ENCODE measurements at regions not wholly inside any gene's neighbourhood (a gene's known extent, or its start where the extent isn't known, plus 50 kb on each side); places are given as distances from the start of the nearest gene placed in this dataset.

GRCh38 chr18:38984968-38985367 lies 1419.4 kb upstream of the CELF4 start:
- no peak for FAIRE-seq

DNA sequence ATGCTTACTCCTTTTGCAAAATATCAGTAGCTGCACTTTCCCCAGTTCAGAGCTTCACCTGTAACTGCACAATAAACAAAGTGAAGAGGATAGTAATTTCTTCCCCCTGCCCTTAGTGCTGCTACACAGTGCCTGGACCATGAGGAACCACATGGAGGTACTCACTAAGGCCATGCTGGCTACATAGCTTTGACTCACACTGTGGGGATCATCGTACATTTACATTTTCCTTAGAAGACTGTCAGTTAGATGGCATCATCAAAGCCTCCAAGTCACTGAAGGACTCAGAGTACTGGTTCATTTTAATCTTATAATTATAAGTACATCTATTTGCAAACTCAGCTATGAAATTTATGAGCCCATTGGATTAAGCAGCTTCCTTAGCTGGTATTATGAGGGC lies 1416.5 kb upstream of the CELF4 start:
- no peak for FAIRE-seq

DNA sequence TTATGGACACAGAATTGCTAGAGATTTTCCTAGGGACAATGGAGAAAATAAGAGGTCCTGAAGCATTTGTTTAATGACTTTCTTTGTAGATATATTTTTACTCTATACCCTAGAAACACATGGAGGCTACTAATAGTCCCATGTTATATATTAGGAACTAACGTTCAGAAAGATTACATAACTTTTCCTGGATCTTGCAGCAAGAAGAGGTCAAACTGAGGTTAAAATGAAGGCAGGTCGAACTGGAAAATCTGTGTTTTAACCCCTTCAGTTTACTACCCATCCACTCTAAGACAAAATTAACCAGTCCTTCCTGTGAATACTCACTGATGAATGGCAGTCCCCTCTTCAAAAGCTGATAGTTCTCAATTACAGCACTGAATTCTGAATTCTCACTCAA lies 1415.8 kb upstream of the CELF4 start:
- FAIRE-seq = no peak

GRCh38 chr18:38980420-38980819 lies 1414.8 kb upstream of the CELF4 start:
- FAIRE-seq = no peak

- FAIRE-seq = no peak
Observed at GRCh38 chr18:38972571-38972970, 1407.0 kb upstream of the CELF4 start.

DNA sequence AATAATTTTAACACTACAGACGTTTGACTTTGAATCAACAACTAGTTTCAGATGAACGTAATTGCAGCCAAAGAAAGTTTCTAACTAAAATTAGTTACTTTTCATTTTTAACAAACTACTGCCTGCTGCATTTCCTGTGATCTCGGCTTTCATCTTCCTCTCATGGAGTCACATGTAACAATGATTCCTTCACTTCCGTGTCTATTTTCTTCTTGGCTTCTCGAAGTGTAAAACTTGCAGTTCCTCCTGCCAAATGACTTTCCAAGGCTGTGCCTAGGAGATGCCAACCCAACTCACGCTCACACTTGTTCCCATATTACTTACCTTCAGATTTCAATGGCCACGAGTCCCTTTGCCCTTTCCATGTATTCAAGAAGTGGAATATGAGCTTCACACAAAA lies 1406.3 kb upstream of the CELF4 start:
- FAIRE-seq = no peak

- no peak for FAIRE-seq
Observed at GRCh38 chr18:38966841-38967240, 1401.2 kb upstream of the CELF4 start.

GRCh38 chr18:38963943-38964660 lies 1398.5 kb upstream of the CELF4 start:
- no peak for FAIRE-seq

GRCh38 chr18:38961880-38962279 lies 1396.3 kb upstream of the CELF4 start:
- FAIRE-seq = no peak

- FAIRE-seq = no peak
Observed at GRCh38 chr18:38957736-38958135, 1392.1 kb upstream of the CELF4 start.

DNA sequence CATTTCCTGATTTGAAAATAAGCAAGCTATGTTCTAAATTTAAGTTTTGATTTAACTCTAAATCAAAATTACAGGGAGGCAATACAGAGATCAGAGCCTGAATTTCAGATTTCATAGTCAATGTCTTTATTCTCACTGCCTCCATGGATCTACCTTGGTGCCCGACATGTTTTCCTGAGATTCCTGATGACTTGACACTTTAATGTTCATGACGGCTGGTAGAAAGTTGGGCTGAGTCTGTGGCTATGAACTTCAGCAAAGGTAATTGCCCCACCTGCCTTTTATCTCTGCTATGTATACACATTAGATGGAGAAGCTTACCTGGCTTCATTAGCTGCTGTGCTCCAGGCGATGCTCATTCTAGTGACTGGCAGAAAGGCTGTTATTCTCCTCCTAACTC lies 1390.5 kb upstream of the CELF4 start:
- no peak for FAIRE-seq

GRCh38 chr18:38951633-38952032 lies 1386.0 kb upstream of the CELF4 start:
- FAIRE-seq = no peak

DNA sequence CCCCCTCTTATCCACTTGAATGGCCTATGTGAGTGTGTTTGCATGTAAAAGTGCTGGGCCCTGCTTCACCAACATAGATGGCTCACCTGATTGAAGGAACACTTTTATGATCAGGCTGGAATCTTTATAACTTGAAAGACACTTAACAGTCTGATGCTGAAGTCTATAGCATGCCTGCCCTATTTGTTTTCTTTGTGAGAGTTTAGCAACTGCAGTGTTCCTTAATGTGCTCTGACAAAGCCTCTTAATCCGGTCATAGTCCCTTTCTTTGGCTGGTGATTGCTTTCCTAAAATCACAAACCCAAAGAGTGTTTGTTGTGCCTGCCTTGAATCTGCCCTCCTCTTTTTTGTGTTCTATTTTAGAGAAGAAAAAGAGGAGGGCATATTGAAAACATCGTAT lies 1382.8 kb upstream of the CELF4 start:
- no peak for FAIRE-seq

DNA sequence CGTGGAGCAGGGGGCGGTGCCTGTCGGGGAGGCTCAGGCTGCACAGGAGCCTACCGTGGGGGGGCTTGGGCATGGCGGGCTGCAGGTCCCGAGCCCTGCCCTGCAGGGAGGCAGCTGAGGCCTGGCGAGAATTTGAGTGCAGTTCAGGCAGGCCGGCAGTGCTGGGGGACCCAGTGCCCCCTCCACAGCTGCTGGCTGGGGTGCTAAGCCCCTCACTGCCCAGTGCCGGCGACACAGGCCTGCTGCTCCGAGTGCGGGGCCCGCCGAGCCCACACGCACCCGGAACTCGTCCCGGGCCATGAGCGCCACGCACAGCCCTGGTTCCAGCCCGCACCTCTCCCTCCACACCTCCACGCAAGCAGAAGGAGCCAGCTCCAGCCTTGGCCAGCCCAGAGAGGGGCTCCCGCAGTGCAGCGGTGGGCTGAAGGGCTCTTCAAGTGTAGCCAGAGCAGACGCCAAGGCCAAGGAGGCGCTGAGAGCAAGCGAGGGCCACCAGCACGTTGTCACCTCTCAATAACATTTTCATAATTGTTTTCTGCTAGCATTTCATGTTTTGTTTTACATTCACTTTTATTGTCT lies 1378.9 kb upstream of the CELF4 start:
- no peak for FAIRE-seq

DNA sequence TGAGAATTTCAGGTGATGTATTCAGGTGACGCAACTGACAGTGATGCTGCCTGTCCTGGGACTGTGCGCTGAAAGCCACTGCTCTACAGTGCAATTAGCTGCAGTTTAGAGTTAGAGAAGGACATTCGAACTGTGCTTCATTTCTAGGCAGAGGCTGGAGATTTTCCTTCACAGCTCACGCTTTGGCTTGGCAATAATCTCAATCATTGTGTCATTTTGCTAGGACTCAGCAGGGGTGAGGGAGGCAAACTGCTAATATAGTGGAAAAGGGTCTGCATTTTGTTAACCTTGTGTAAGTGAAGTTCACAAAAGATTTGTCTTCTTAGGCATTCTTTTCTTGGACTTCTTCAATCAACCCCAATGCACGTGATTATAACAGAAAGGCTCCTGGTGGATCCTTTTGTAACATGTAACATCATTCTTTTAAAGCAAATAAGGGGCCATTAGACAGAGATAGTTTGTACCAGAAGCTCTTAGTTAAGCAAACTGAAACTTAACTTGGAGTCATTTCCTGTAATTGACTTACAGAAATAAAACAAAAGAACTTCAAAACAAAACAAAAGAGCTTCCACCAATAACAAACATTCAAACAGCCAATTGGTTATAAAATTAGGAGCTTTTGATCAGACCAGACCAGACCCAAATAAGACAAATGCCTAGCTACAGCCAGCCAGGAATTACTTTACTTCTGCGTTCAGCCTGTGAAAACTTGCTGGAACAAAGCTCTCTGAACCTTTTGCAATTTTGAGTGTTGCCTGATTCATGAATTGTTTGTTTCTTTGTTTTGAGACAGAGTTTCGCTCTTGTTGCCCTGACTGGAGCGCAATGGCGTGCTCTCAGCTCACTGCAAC lies 1376.3 kb upstream of the CELF4 start:
- FAIRE-seq = no peak

DNA sequence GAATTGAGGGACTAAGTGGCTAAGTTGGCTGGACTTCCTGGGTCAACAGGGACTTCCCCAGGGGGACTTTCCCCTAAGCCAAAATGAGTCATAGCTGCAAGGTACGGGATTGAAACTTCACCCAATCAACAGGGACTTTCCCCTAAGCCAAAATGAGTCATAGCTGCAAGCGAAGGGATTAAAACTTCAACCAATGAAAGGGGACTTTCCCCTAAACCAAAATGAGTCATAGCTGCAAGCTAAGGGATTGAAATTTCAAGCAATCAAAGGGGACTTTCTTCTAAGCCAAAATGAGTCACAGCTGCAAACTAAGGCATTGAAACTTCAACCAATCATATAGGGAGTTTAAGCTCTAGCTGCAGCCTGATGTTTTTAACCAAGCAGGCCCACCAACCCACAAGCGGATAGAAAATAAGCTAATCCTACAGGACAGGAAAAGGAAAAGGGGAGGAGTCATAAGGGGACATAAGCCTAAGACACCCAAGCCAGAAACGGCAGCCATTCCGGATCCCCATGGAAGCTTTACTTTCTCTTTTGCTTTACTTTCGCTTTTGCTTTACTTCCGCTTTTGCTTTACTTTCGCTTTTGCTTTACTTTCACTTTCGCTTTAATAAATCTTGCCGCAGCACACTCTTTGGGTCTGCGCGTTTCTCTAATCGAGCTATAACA lies 1375.4 kb upstream of the CELF4 start:
- no peak for FAIRE-seq

- no peak for FAIRE-seq
Observed at GRCh38 chr18:38940475-38940862, 1374.9 kb upstream of the CELF4 start.

GRCh38 chr18:38933910-38934510 lies 1368.4 kb upstream of the CELF4 start:
- no peak for FAIRE-seq

GRCh38 chr18:38933322-38933721 lies 1367.7 kb upstream of the CELF4 start:
- FAIRE-seq = no peak

DNA sequence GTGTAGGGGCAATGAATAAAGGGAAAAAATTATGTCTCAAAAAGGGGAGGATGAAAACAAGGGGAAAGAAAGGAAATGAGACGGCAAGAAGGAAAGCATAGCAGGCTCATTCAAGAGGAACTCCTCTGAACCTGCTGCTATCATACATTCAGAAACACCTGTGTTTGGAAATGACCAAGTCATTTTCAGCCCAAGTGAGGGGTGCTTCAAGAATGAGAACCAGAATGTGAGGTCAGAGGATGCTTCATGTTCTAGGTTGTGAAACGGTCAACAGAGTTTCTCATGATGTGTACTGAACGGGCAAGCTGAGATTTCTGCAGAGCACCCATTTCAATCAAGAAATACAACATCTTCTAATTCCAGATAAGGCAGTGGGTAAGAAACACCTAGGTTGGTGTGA lies 1367.2 kb upstream of the CELF4 start:
- no peak for FAIRE-seq

GRCh38 chr18:38931754-38932050 lies 1366.1 kb upstream of the CELF4 start:
- no peak for FAIRE-seq

- FAIRE-seq = no peak
Observed at GRCh38 chr18:38930881-38931753, 1365.5 kb upstream of the CELF4 start.

Data from TTC549 (cell line).